Endothelial cell (in vitro differentiated cells): ENCODE measurements at regions not wholly inside any gene's neighbourhood (a gene's known extent, or its start where the extent isn't known, plus 50 kb on each side); places are given as distances from the start of the nearest gene placed in this dataset.

ENCODE experiments used
- DNase-seq: peaks from one replicate; pipeline ENCODE4 v3.0.0; 2021; ENCODE audit warnings: low spot score
- H3K27ac Mint-ChIP-seq: one replicate; pipeline ENCODE4 v1.8.0; 2021; ENCODE audit warnings: mixed read lengths, inconsistent platforms; ENCODE audit not compliant: unreplicated experiment
- H3K27me3 Mint-ChIP-seq: one replicate; pipeline ENCODE4 v1.8.0; 2021; ENCODE audit warnings: mild to moderate bottlenecking, moderate library complexity, mixed read lengths, inconsistent platforms; ENCODE audit not compliant: unreplicated experiment
- H3K36me3 Mint-ChIP-seq: one replicate; pipeline ENCODE4 v1.8.0; 2021; ENCODE audit warnings: mild to moderate bottlenecking, low read depth, mixed read lengths, inconsistent platforms; ENCODE audit not compliant: unreplicated experiment
- H3K4me1 Mint-ChIP-seq: one replicate; pipeline ENCODE4 v1.8.0; 2021; ENCODE audit warnings: mild to moderate bottlenecking, mixed read lengths, inconsistent platforms; ENCODE audit not compliant: unreplicated experiment
- H3K4me3 Mint-ChIP-seq: one replicate; pipeline ENCODE4 v1.8.0; 2021; ENCODE audit warnings: mild to moderate bottlenecking, mixed read lengths, inconsistent platforms; ENCODE audit not compliant: unreplicated experiment
- H3K9me3 Mint-ChIP-seq: one replicate; pipeline ENCODE4 v1.8.0; 2021; ENCODE audit warnings: mixed read lengths, inconsistent platforms; ENCODE audit not compliant: unreplicated experiment
- CTCF ChIP-seq: fragments of 200-600 bp; sonication (generic); IDR thresholded peaks from one replicate; pipeline ENCODE4 v1.5.0; 2021; ENCODE audit warnings: antibody characterized with exemption; ENCODE audit not compliant: unreplicated experiment

- Mint-ChIP-seq H3K9me3 (no peaks in the 10 kb centered on the region), H3K36me3 (no peaks in the 10 kb centered on the region), H3K4me3 (no peak overlapping the region), H3K27me3 (no peaks in the 10 kb centered on the region), H3K27ac (no peak overlapping the region), H3K4me1 (no peaks in the 10 kb centered on the region)
- no peak for TF ChIP-seq CTCF
- no peak for DNase-seq
These were observed 891.5 kb downstream of the SUCLG1 start for GRCh38 chr2:83567551-83567950.

GRCh38 chr2:83565626-83566025 is 893.5 kb downstream of the SUCLG1 start:
- H3K9me3 Mint-ChIP-seq = no peaks in the 10 kb centered on the region
- H3K36me3 Mint-ChIP-seq = no peaks in the 10 kb centered on the region
- TF ChIP-seq CTCF = no peak
- H3K27me3 Mint-ChIP-seq = no peaks in the 10 kb centered on the region
- DNase-seq = no peak
- H3K4me3 Mint-ChIP-seq = no peak overlapping the region
- no peaks in the 10 kb centered on the region for H3K4me1 Mint-ChIP-seq
- H3K27ac Mint-ChIP-seq = no peak overlapping the region

- no peak for TF ChIP-seq CTCF
- no peaks in the 10 kb centered on the region for H3K36me3 Mint-ChIP-seq
- no peak for DNase-seq
- H3K4me3 Mint-ChIP-seq = no peak overlapping the region
- no peaks in the 10 kb centered on the region for H3K4me1 Mint-ChIP-seq
- H3K9me3 Mint-ChIP-seq = no peaks in the 10 kb centered on the region
- H3K27me3 Mint-ChIP-seq = no peaks in the 10 kb centered on the region
- H3K27ac Mint-ChIP-seq = no peak overlapping the region
These were observed 893.9 kb downstream of the SUCLG1 start for GRCh38 chr2:83565181-83565580.

GRCh38 chr2:83561592-83561991 is 897.5 kb downstream of the SUCLG1 start:
- H3K27me3 Mint-ChIP-seq = no peaks in the 10 kb centered on the region
- no peak overlapping the region for H3K4me3 Mint-ChIP-seq
- TF ChIP-seq CTCF = no peak
- DNase-seq = no peak
- no peaks in the 10 kb centered on the region for H3K36me3 Mint-ChIP-seq
- no peak overlapping the region for H3K27ac Mint-ChIP-seq
- H3K4me1 Mint-ChIP-seq = no peaks in the 10 kb centered on the region
- H3K9me3 Mint-ChIP-seq = no peaks in the 10 kb centered on the region

- H3K27ac Mint-ChIP-seq = no peak overlapping the region
- H3K27me3 Mint-ChIP-seq = no peaks in the 10 kb centered on the region
- H3K36me3 Mint-ChIP-seq = no peaks in the 10 kb centered on the region
- no peaks in the 10 kb centered on the region for H3K4me1 Mint-ChIP-seq
- no peak for DNase-seq
- no peak for TF ChIP-seq CTCF
- no peaks in the 10 kb centered on the region for H3K9me3 Mint-ChIP-seq
- H3K4me3 Mint-ChIP-seq = no peak overlapping the region
These were observed 922.5 kb downstream of the SUCLG1 start for GRCh38 chr2:83536556-83536955.
